B cell (primary cell): ENCODE measurements at regions not wholly inside any gene's neighbourhood (a gene's known extent, or its start where the extent isn't known, plus 50 kb on each side); places are given as distances from the start of the nearest gene placed in this dataset.

ENCODE experiments used
- ATAC-seq: fragments of 200-7000 bp; cut with Tn5 transposase; one replicate; pipeline ENCODE4 v1.10.0; 2021; ENCODE audit warnings: low read depth, mild to moderate bottlenecking, moderate number of reproducible peaks, moderate library complexity
- CTCF ChIA-PET: fragments of 350-600 bp; sonication (Branson Sonifier 250); formaldehyde crosslinking; loops from one replicate; lab custom pipeline; 2021; ENCODE audit warnings: antibody characterized with exemption, inconsistent platforms; lab: Charles Lee
- POLR2A ChIA-PET: fragments of 350-600 bp; sonication (Branson Sonifier 250); formaldehyde crosslinking; loops from one replicate; lab custom pipeline; 2021; ENCODE audit warnings: antibody characterized with exemption; lab: Charles Lee
- DNase-seq: peaks from one replicate; pipeline ENCODE4 v3.0.0; 2013
- H2AFZ ChIP-seq: 2 replicates; pipeline ENCODE4 v1.6.1; 2012; ENCODE audit warnings: mild to moderate bottlenecking, low read depth, low read length; ENCODE audit not compliant: insufficient read depth, poor library complexity, severe bottlenecking
- H3K27ac ChIP-seq, 2 donors: 1 replicate in 1 of 2; 2 replicates in 1 of 2; pipeline ENCODE4 v1.5.1; 2012 to 2013; ENCODE audit warnings: low read length in 2 of 2, mild to moderate bottlenecking in 2 of 2, moderate library complexity in 1 of 2
- H3K27me3 ChIP-seq, 4 experiments: fragments of 200-600 bp in 1 of 4; sonication (generic) in 1 of 4; replicated peaks in 1 of 4; 1 replicate in 2 of 4; 2 replicates in 2 of 4; pipeline versions ENCODE4 v1.6.1 to v1.7.0; 2013 to 2016; ENCODE audit warnings: low read length in 3 of 4, mild to moderate bottlenecking in 2 of 4, mixed read lengths in 1 of 4, moderate library complexity in 1 of 4; ENCODE audit not compliant: insufficient read depth in 4 of 4, control insufficient read depth in 3 of 4; ENCODE audit errors: control extremely low read depth in 1 of 4
- H3K36me3 ChIP-seq, 2 experiments: replicated peaks in 1 of 2; 1 replicate in 1 of 2; 2 replicates in 1 of 2; pipeline versions ENCODE4 v1.6.1 to v1.7.1; 2013; ENCODE audit warnings: low read length in 1 of 2; ENCODE audit not compliant: insufficient read depth in 2 of 2, control insufficient read depth in 1 of 2; ENCODE audit errors: control extremely low read depth in 1 of 2, extremely low read depth in 1 of 2
- H3K4me1 ChIP-seq, 2 donors: fragments of 200-600 bp in 1 of 2; sonication (generic) in 1 of 2; 1 replicate in 1 of 2; 2 replicates in 1 of 2; pipeline versions ENCODE4 v1.5.1 to v1.6.1; 2013 to 2017; ENCODE audit warnings: low read length in 2 of 2; ENCODE audit not compliant: control insufficient read depth in 2 of 2, insufficient read depth in 2 of 2
- H3K4me2 ChIP-seq: replicated peaks from 2 replicates; pipeline ENCODE3; 2012; ENCODE audit warnings: mild to moderate bottlenecking, low read depth, low read length; ENCODE audit not compliant: poor library complexity, severe bottlenecking
- H3K4me3 ChIP-seq, 5 experiments: fragments of 200-600 bp in 1 of 5; sonication (generic) in 1 of 5; 1 replicate in 3 of 5; 2 replicates in 2 of 5; pipeline versions ENCODE4 v1.5.1 to v1.7.0; 2011 to 2016; ENCODE audit warnings: low read length in 4 of 5, mild to moderate bottlenecking in 4 of 5, low read depth in 2 of 5, control low read depth in 1 of 5, moderate library complexity in 1 of 5; ENCODE audit not compliant: insufficient read depth in 1 of 5; ENCODE audit errors: control extremely low read depth in 1 of 5, extremely low read depth in 1 of 5
- H3K79me2 ChIP-seq: fragments of 200-600 bp; sonication (generic); one replicate; pipeline ENCODE4 v1.6.0; 2016; ENCODE audit warnings: low read length; ENCODE audit not compliant: control insufficient read depth, insufficient read depth
- H3K9ac ChIP-seq: fragments of 200-600 bp; sonication (generic); 2 replicates; pipeline ENCODE4 v1.6.1; 2017; ENCODE audit warnings: mild to moderate bottlenecking, low read length, moderate library complexity
- H3K9me3 ChIP-seq, 3 donors: one replicate each; pipeline versions ENCODE4 v1.6.1 to v1.7.1; 2013; ENCODE audit warnings: low read length in 2 of 3; ENCODE audit not compliant: control insufficient read depth in 2 of 3, insufficient read depth in 1 of 3; ENCODE audit errors: control extremely low read depth in 1 of 3
- H4K20me1 ChIP-seq: 2 replicates; pipeline ENCODE4 v1.6.0; 2012; ENCODE audit warnings: mild to moderate bottlenecking, low read length; ENCODE audit not compliant: insufficient read depth, control insufficient read depth, poor library complexity, severe bottlenecking
- H3K27ac Mint-ChIP-seq: one replicate; pipeline ENCODE4 v1.8.0; 2021; ENCODE audit warnings: mixed read lengths
- H3K27me3 Mint-ChIP-seq: one replicate; pipeline ENCODE4 v1.8.0; 2021; ENCODE audit warnings: mixed read lengths
- H3K4me1 Mint-ChIP-seq: one replicate; pipeline ENCODE4 v1.8.0; 2021; ENCODE audit warnings: mixed read lengths
- H3K4me3 Mint-ChIP-seq: one replicate; pipeline ENCODE4 v1.8.0; 2021; ENCODE audit warnings: mixed read lengths
- H3K9me3 Mint-ChIP-seq: one replicate; pipeline ENCODE4 v1.8.0; 2022; ENCODE audit warnings: mixed read lengths; ENCODE audit not compliant: insufficient read depth
- EZH2 ChIP-seq: IDR thresholded peaks from 2 replicates; pipeline ENCODE4 v1.6.1; 2012; ENCODE audit warnings: borderline replicate concordance, low read depth, mild to moderate bottlenecking, moderate library complexity, low read length; ENCODE audit not compliant: insufficient read depth, poor library complexity, severe bottlenecking
- WGBS: methylation state at CpG from one replicate; pipeline ENCODE4 v1.1.5; 2013; ENCODE audit warnings: missing lambda C conversion rate; ENCODE audit not compliant: insufficient coverage; 5-methylcytosine and 5-hydroxymethylcytosine counted together
- intact Hi-C: fragments of 100-400 bp; cut with micrococcal nuclease; formaldehyde crosslinking; loops from one replicate; pipeline ENCODE4 v1.10.0; 2022
- TF ChIP-seq, protein P1 (sequence below): fragments of 200-600 bp; IDR thresholded peaks from one replicate; pipeline ENCODE4 v1.8.0; 2022; ENCODE audit warnings: antibody characterized with exemption, mild to moderate bottlenecking

GRCh38 chr3:132790806-132791205 lies 68.6 kb upstream of the NPHP3 start:
- peaks cover 2% of the 10 kb centered on the region for H3K9me3 Mint-ChIP-seq
- H3K4me3 ChIP-seq: no peak overlapping the region
- H3K4me1 ChIP-seq: no peaks in the 10 kb centered on the region
- TF ChIP-seq, protein P1, sequence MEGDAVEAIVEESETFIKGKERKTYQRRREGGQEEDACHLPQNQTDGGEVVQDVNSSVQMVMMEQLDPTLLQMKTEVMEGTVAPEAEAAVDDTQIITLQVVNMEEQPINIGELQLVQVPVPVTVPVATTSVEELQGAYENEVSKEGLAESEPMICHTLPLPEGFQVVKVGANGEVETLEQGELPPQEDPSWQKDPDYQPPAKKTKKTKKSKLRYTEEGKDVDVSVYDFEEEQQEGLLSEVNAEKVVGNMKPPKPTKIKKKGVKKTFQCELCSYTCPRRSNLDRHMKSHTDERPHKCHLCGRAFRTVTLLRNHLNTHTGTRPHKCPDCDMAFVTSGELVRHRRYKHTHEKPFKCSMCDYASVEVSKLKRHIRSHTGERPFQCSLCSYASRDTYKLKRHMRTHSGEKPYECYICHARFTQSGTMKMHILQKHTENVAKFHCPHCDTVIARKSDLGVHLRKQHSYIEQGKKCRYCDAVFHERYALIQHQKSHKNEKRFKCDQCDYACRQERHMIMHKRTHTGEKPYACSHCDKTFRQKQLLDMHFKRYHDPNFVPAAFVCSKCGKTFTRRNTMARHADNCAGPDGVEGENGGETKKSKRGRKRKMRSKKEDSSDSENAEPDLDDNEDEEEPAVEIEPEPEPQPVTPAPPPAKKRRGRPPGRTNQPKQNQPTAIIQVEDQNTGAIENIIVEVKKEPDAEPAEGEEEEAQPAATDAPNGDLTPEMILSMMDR: no peak
- no peak for TF ChIP-seq EZH2
- no peaks in the 10 kb centered on the region for H3K4me1 Mint-ChIP-seq
- H3K27ac Mint-ChIP-seq: no peak overlapping the region
- ChIA-PET POLR2A (no interaction called here), CTCF (no interaction called here)
- H3K27me3 ChIP-seq: no peaks in the 10 kb centered on the region
- DNase-seq (no peak), ATAC-seq (no peak)
- intact Hi-C loops: no loop called here
- no peak overlapping the region for H2AFZ ChIP-seq
- H3K27me3 Mint-ChIP-seq: peaks cover 20% of the 10 kb centered on the region
- no peak overlapping the region for H3K9ac ChIP-seq
- H3K79me2 ChIP-seq: no peaks in the 10 kb centered on the region
- no peaks in the 10 kb centered on the region for H4K20me1 ChIP-seq
- H3K4me3 Mint-ChIP-seq: no peak overlapping the region
- H3K36me3 ChIP-seq: no peaks in the 10 kb centered on the region
- no peak overlapping the region for H3K27ac ChIP-seq
- no peak overlapping the region for H3K4me2 ChIP-seq
- no peaks in the 10 kb centered on the region for H3K9me3 ChIP-seq

DNA sequence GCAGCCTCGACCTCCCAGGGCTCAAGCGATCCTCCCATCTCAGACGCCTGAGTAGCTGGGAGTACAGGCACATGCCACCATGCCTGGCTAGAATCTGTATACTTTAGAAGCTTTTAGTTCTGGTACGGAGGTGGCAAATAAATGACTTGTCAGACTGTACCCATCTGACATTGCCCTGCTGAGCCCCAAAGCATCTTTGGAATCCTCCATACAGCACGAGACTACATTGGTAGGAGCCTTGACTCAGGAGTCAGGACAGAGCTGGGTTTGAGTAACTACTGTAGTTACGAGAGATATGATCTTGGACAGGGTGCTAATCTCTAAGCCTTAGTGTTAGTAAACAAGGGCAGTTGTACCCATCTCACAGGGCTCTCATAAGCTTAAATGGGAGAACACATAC lies 67.8 kb upstream of the NPHP3 start:
- Mint-ChIP-seq H3K9me3 (peaks cover 2% of the 10 kb centered on the region), H3K27ac (no peak overlapping the region), H3K4me1 (no peaks in the 10 kb centered on the region), H3K27me3 (peaks cover 24% of the 10 kb centered on the region), H3K4me3 (no peak overlapping the region)
- ChIA-PET CTCF (no interaction called here), POLR2A (no interaction called here)
- no peaks in the 10 kb centered on the region for H3K4me1 ChIP-seq
- H3K9me3 ChIP-seq: no peaks in the 10 kb centered on the region
- H3K79me2 ChIP-seq: no peaks in the 10 kb centered on the region
- no peak overlapping the region for H3K9ac ChIP-seq
- no peak for DNase-seq
- no peaks in the 10 kb centered on the region for H3K36me3 ChIP-seq
- no peak overlapping the region for H2AFZ ChIP-seq
- intact Hi-C loops: no loop called here
- no peak overlapping the region for H3K4me2 ChIP-seq
- H3K27me3 ChIP-seq: no peaks in the 10 kb centered on the region
- no peak overlapping the region for H3K27ac ChIP-seq
- no peaks in the 10 kb centered on the region for H4K20me1 ChIP-seq
- no peak overlapping the region for H3K4me3 ChIP-seq
- TF ChIP-seq EZH2: no peak
- TF ChIP-seq, protein P1: no peak
- ATAC-seq: no peak
- 92% methylated on average over 4 of the region's 6 CpGs for WGBS
